Activated CD4-positive, alpha-beta T cell treated with anti-CD3 and anti-CD28 coated beads for 4 hours (primary cell): ENCODE measurements at regions not wholly inside any gene's neighbourhood (a gene's known extent, or its start where the extent isn't known, plus 50 kb on each side); places are given as distances from the start of the nearest gene placed in this dataset.
"Not testable (repeated sequence)": the region's sequence is repeated elsewhere in the genome, so short reads cannot be mapped to it uniquely, and the experiment has no call there.

ENCODE experiments used
- DNase-seq, 2 donors: peaks; one replicate each; pipeline ENCODE4 v3.0.0-alpha.2; 2020

GRCh38 chr10:117457071-117457810 is 82.0 kb upstream of the PDZD8 start:
- no peak for DNase-seq

GRCh38 chr10:117455346-117455745 is 80.1 kb upstream of the PDZD8 start:
- no peak for DNase-seq

- DNase-seq = no peak
Observed at GRCh38 chr10:117454502-117454901, 79.3 kb upstream of the PDZD8 start.

GRCh38 chr10:117453484-117453883 is 78.2 kb upstream of the PDZD8 start:
- not testable (repeated sequence) for DNase-seq

- no peak for DNase-seq
Observed at GRCh38 chr10:117450940-117451339, 75.7 kb upstream of the PDZD8 start.

- DNase-seq = no peak
Observed at GRCh38 chr10:117449636-117450035, 74.4 kb upstream of the PDZD8 start.

GRCh38 chr10:117448802-117449201 is 73.6 kb upstream of the PDZD8 start:
- DNase-seq = no peak

- no peak for DNase-seq
Observed at GRCh38 chr10:117445992-117446391, 70.8 kb upstream of the PDZD8 start.

- DNase-seq = no peak
Observed at GRCh38 chr10:117444497-117445040, 69.3 kb upstream of the PDZD8 start.

- DNase-seq = no peak
Observed at GRCh38 chr10:117443686-117444041, 68.4 kb upstream of the PDZD8 start.

GRCh38 chr10:117442944-117443685 is 67.9 kb upstream of the PDZD8 start:
- peak; percentile 21 to 41 for DNase-seq

GRCh38 chr10:117442521-117442920 is 67.3 kb upstream of the PDZD8 start:
- DNase-seq = no peak

GRCh38 chr10:117441812-117442443 is 66.7 kb upstream of the PDZD8 start:
- no peak for DNase-seq

GRCh38 chr10:117441361-117441760 is 66.1 kb upstream of the PDZD8 start:
- DNase-seq = no peak

GRCh38 chr10:117439243-117439912 is 64.1 kb upstream of the PDZD8 start:
- DNase-seq = no peak

- DNase-seq = no peak
Observed at GRCh38 chr10:117432866-117433265, 57.6 kb upstream of the PDZD8 start.

- no peak for DNase-seq
Observed at GRCh38 chr10:117431160-117431559, 55.9 kb upstream of the PDZD8 start.

GRCh38 chr10:117430535-117430934 is 55.3 kb upstream of the PDZD8 start:
- not testable (repeated sequence) for DNase-seq

- no peak for DNase-seq
Observed at GRCh38 chr10:117429643-117430265, 54.5 kb upstream of the PDZD8 start.

- no peak for DNase-seq
Observed at GRCh38 chr10:117427356-117427755, 52.1 kb upstream of the PDZD8 start.

GRCh38 chr10:117425974-117426566 is 50.8 kb upstream of the PDZD8 start:
- no peak for DNase-seq
